ENCODE measurements at regions not wholly inside any gene's neighbourhood (a gene's known extent, or its start where the extent isn't known, plus 50 kb on each side); places are given as distances from the start of the nearest gene placed in this dataset.

DNA sequence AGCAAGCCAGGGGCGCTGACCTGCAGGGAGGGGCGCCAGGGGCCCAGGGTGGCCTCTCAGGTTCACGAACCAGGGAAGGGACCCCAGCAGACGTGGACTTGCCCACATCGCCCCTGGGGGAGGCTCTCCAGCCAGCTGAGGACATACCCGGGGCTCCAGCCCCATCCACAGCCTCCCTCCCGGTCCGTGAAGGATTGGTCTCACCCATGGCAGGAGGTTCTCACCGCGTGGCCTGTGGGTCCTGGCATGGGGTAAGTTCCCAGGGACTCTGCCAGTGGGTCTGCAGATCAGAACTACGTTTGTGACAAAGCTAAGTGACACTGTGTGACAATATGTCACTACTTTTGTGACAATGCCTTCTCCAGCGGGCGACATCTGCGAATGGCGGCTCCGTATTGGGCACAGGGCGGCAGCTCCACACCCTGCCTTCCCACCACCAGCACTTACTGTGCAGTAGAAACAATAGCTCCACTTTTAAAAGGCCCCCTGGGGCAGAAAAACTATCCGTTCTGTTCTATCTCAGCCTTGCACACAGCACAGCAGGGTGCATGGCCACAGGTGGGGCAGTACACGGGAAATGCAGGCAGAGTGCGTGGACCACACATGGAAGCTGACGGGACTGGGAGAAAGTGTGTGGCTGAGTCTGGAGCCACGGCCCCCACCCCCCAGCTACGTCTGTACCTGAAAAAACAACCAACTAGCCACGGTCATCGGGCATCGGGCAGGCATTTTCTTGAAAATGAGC is 65.2 kb upstream of the CTDP1 start:
- TF ChIP-seq, protein P1, sequence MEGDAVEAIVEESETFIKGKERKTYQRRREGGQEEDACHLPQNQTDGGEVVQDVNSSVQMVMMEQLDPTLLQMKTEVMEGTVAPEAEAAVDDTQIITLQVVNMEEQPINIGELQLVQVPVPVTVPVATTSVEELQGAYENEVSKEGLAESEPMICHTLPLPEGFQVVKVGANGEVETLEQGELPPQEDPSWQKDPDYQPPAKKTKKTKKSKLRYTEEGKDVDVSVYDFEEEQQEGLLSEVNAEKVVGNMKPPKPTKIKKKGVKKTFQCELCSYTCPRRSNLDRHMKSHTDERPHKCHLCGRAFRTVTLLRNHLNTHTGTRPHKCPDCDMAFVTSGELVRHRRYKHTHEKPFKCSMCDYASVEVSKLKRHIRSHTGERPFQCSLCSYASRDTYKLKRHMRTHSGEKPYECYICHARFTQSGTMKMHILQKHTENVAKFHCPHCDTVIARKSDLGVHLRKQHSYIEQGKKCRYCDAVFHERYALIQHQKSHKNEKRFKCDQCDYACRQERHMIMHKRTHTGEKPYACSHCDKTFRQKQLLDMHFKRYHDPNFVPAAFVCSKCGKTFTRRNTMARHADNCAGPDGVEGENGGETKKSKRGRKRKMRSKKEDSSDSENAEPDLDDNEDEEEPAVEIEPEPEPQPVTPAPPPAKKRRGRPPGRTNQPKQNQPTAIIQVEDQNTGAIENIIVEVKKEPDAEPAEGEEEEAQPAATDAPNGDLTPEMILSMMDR (IDR thresholded peaks at IDR 0.05) = no peak
- TF ChIP-seq POLR2A (IDR thresholded peaks at IDR 0.05) = no peak

Measured in thyroid gland (tissue), 4 donors.